Right ventricle myocardium superior (tissue), 1 donor: ENCODE measurements at regions not wholly inside any gene's neighbourhood (a gene's known extent, or its start where the extent isn't known, plus 50 kb on each side); places are given as distances from the start of the nearest gene placed in this dataset.
"Not testable (repeated sequence)": the region's sequence is repeated elsewhere in the genome, so short reads cannot be mapped to it uniquely, and the experiment has no call there.

Experiments
- ATAC-seq: fragments of 200-7000 bp; cut with Tn5 transposase; one replicate; pipeline ENCODE4 v1.9.1; 2020; ENCODE audit warnings: mild to moderate bottlenecking; ENCODE audit not compliant: poor library complexity
- DNase-seq: peaks from one replicate; pipeline ENCODE4 v3.0.0-alpha.2; 2020
- intact Hi-C: fragments of 100-400 bp; cut with DNase I; formaldehyde crosslinking; loops from one replicate; pipeline ENCODE4 v1.11.2; 2022
- donor health status: DM: no; HTN: yes; CAD: no; lungs with severe emphysema.

DNA sequence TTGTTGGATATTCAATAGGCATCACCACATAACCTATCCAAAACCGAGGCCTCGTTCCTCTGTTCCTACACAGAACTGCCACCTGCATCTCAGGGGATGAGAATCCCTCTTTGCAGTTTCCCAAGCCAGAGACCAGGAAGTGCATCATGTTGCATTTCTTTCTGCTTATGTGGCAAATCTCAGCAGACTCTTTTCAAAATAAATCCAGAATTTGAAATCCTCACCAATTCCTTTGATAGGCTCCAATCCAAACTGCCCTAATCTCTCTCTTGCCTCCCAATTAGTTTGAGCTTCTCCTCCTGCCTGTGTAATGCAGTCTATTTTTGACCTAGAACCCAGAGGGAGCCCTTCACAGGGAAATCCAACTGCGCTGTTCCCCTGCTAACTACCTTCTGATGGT is 215.5 kb downstream of the RNF144A start:
- intact Hi-C loops, result no loop called here
- ATAC-seq, result no peak
- DNase-seq, result no peak

DNA sequence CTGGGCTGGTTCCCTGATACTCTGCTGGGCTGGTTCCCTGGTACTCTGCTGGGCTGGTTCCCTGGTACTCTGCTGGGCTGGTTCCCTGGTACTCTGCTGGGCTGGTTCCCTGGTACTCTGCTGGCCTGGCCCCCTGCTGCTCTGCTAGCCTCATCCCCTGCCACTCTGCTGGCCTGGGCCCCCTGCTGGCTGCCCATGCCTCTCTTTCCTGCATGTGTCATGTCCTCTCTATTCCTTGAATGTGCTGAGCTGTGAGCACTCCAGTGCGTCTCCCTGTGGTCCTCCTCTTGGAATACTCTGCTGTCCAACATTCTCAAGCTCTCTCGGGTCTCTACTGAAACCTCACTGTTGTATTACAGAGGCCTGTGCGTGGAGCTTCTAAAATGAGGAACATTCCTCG is 216.3 kb downstream of the RNF144A start:
- ATAC-seq, result no peak
- intact Hi-C loops, result no loop called here
- no peak for DNase-seq

DNA sequence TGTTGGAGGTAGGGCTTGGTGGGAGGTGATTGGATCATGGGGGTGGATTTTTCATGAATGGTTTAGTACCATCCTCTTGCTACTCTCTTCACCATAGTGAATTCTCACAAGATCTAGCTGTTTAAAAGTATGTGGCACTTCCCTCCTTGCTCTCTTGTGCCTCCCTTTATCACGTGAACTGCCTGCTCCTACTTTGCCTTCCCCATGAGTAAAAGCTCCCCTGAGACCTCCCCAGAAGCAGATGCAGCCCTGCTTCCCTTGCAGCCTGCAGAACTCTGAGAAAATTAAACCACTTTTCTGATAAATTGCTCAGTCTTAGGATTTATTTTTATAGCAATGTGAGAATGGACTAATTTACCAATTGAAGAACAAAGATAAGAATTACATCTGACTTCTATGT is 223.1 kb downstream of the RNF144A start:
- DNase-seq (no peak), ATAC-seq (no peak)
- intact Hi-C loops, result no loop called here

DNA sequence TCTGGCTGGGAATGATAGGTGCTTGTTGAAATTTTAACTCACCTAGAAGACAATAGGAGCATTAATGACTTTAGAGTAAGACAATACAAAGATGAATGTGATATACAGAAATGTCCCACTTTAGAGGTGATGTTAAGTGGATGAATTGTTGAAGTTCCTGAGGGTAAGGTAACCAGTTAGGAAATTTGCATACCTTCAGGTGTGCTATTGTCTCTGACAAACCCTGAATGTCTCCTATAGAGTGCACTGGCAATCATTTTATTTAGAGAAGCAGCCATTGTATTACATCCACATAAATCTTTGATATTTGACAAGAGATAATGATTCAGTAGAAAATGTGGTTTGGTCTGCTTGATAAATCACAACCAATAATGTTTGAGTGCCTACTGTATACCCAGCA is 228.5 kb downstream of the RNF144A start:
- ATAC-seq (no peak), DNase-seq (no peak)
- intact Hi-C loops, result no loop called here

DNA sequence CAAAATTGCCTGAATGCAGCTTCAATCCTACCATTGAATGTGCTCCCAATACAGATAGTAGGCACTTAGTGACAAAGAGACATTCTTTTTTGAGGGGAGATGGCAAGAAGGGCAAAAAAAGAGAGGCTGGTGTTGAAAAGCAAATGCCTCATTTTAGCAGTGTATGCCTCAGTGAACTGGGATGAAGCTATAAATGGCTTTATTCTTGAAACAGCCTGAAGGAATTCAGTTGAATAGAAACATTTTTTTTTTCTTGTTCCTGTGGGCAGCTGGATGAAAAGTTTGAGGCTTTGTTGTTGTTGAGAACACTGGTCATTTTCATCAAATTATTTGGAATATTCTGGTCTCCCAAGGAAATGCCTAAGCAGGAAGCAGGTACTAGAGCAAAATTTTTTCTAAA is 228.9 kb downstream of the RNF144A start:
- intact Hi-C loops, result no loop called here
- DNase-seq, result no peak
- ATAC-seq, result no peak

DNA sequence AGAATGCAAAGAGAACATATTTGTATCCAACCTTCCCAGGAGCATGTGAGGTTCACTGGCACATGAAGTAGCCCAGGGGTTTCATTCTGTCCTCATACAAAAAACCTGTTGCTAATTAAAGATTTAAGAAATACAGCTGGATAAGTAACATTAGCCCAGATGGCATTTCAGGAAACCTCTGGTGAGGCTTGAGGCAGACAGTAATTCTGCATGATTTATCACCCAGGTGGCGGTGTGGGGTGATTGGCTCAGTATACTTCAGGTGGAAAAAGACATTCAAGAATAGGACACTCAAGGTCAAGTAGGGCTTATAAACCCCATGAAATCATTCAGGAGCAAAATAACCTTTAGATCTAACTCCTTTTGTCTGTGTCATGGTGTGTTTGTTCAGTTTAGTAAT is 237.4 kb downstream of the RNF144A start:
- DNase-seq (no peak), ATAC-seq (no peak)
- intact Hi-C loops, result no loop called here

DNA sequence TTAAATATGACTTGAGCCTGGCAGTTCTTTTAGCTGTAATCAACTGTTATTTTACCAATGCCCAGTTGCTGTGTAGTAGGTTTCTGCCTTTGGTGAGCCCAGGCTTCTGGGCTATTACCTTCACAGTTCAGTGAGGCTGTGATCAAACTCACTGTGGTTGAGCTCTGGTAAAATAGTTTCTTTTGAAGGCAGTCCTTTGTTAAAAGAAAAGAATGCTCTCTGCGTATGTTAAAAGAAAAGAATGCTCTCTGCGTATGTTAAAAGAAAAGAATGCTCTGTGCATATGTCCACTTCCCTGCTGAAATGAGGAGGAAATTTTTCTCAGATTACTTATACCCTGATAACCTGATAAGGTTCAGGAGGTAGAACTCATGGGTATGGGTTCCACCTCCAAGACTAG is 244.3 kb downstream of the RNF144A start:
- intact Hi-C loops, result no loop called here
- DNase-seq, result no peak

DNA sequence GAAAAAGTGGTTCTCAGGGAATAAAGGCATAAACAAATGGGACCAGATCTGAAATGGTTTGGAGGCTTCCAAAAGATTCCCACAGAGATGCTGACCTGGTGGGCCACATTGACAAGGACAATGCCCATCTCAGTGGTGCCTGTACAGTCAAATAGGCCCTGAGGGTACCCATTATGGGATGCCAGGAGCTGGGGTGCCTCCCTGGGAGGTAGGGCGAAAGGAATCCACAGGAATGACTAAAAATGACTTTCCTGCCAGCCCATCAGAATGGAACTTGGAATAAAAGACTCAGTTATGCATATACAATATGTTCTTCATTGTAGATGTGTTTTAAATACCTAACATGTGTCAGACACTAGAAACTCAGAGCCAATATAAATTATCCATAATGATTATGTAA is 248.5 kb downstream of the RNF144A start:
- no peak for ATAC-seq
- intact Hi-C loops, result no loop called here

More for the DNA sequence above, 244.3 kb downstream of the RNF144A start:
- no peak for ATAC-seq

DNA sequence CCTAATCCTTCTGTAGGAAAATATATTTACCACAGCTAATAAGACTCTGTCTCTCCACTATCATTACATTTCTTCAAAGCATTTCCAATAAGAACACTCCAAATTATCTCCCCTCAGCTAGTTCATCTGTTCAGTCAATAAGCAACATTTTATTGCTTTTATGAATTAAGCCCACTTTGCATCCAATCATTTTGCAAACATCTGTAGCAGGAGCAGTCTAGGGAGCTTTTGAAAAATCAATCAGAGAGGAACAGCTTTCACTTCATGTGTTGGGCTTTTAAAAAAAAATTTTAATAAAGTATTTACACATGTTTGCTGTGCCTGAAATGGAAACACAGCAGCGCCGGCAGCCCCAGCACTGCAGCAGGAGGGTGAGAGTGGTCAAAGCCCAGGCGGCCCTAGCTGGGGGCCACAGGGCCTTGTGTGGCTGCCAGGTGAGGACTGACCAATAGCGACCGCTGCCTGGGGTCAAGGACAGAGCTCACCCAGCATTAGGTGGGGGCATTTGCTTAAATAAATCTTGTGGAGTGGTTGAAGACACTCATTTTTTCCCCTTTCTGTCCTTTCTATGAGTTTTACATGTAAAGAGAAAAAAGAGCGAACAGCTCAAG is 250.7 kb downstream of the RNF144A start:
- no peak for DNase-seq
- intact Hi-C loops, result no loop called here
- ATAC-seq, result no peak

More for the DNA sequence above, 248.5 kb downstream of the RNF144A start:
- DNase-seq, result no peak

DNA sequence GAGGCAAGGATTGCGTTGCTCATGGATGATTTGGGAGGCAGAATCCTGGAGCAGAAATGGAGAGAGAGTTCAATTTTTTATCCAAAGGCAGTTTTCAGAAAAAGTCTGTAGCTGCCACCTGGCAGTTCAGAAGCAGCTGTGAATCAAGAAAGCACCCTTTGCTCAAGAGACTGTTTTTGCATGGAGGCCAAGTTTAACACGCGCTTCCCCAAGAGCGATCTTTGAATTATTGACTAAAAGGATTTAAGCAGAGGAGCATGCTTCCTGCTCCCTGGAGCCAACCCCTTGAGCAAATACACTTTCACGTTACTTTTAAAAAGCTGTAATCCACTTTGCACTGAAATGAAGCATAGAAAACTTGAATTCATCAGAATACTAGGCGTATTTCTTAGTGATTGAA is 252.4 kb downstream of the RNF144A start:
- no peak for DNase-seq
- no peak for ATAC-seq
- intact Hi-C loops, result no loop called here

DNA sequence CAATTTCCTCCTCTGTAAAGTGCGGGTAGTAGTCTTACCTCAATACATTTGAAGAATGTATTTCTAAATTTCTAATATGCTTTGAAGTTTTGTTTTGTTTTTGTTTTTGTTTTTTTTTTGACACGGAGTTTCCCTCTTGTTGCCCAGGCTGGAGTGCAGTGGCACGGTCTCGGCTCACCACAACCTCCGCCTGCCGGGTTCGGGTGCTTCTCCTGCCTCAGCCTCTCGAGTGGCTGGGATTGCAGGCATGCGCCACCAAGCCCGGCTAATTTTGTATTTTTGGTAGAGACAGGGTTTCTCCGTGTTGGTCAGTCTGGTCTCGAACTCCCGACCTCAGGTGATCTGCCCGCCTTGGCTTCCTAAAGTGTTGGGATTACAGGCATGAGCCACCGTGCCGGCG is 261.8 kb downstream of the RNF144A start:
- ATAC-seq, intact Hi-C loops, DNase-seq: not testable (repeated sequence)

DNA sequence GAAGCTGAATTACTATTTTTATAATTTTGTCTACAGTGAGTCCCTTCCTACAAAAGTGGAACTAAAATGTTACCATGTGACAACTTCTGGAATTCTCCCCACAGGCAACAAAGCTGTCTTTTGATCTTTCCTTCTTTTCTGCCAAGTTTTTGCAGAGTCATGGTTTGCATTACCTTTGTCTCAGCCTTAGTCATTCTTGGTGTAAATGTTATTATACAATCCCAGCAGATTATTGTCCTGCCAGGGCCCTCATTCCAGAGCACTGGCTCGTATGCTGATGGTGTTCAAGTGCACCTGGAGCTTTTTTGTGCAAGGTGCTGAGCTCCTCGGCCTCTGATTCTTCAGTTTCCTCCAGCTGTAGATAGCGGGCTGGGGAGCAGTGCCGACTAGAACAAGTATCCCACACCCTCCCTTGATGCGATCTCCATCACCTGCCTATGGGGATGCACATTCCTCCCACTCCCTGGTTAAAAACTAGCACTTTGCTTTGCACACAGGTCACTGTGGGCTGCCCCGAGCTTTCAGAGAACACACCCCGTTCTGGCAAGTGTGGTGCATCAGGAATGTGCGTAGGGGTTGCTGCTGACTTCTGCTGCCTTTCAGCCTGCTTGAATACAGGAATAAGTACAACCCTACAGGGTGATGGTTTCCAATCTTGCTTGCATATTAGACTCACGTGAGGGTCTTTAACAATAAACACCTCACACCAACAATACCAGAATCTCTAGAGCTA is 263.6 kb downstream of the RNF144A start:
- intact Hi-C loops, result no loop called here
- no peak for ATAC-seq
- no peak for DNase-seq

DNA sequence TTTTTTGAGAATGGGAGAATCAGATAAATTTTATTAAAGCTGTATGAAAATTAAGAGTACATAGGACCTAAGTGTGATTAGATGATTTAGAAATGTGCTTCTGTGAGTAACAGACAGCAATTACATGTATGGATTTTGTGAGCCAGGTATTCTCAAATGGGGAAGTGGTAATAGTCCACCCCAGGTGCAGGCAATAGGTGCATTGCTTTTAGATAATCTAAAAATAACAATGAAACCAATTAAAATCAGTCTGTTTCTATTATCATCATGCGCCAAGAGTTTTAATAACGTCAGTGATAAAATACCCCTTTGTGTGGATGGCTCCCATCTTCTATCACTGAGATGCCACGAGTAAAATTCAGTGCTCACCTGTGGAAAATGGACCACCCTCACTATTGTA is 265.3 kb downstream of the RNF144A start:
- ATAC-seq, result no peak
- intact Hi-C loops, result no loop called here
- DNase-seq, result no peak

DNA sequence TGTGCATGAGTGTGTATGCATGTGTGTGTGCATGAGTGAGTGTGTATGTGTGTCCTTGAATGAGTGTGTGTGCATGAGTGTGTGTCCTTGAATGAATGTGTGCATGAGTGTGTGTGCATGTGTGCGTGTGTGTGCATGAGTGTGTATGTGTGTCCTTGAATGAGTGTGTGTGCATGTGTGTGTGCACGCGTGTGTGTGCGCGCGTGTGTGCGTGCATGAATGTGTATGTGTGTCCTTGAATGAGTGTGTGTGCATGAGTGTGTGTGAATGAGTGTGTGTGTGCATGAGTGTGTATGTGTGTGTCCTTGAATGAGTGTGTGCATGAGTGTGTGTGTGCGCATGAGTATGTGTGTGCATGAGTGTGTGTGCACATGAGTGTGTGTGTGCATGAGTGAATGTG is 271.9 kb downstream of the RNF144A start:
- intact Hi-C loops, result no loop called here
- ATAC-seq (no peak), DNase-seq (no peak)

DNA sequence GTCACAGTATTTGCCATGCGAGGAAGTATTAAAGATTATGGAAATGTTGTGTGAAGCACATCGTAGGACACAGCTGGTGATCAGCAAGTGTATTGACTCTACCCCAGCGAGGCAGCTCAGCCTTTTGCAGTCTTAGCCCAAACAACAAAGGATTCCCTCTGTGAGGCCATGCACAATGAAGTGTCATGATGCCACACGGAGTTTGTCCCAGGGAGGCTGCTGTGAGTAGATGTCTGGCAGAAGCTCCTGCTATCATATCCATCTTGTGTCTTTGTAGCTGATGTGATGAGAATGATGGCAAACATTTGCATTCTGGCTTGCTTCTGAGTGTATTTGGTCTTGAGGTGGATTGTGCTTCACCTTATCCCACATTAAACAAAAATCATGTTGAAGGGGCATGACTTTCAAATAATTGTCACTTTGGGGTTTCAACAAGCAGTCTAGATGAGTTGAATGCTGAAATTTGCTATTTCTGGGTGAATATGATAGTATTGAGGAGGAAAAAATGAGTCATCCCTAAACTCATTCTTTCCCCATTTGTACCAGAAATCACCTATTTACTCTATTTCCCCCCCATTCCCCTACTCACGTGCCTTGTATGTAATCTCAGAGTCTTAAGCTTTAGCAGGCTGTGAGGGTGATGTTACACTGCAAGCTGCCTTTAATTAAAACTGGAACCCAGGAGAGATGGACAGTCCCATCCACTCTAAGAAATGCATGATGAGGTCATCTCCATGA is 273.5 kb downstream of the RNF144A start:
- ATAC-seq (no peak), DNase-seq (no peak)
- intact Hi-C loops, result no loop called here

DNA sequence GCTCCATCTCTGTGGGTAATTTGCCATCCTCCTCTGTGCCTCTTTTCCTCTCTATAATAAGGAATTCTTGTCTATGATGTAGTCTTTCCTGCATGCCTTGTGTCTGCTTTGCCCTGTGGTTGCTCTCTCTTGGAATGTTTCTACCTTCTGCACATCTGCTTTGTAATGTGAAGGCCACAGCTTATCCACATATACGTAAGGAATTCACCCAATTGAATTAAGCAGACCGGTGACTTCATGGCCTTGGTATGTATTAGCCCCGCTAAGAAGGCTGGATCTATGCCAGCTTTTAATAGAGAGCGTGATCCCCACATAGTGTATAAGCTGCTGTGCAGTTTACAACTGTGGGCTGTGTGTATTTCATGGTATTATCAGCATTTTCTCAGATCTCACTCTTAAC is 274.7 kb downstream of the RNF144A start:
- DNase-seq (no peak), ATAC-seq (no peak)
- intact Hi-C loops, result no loop called here

DNA sequence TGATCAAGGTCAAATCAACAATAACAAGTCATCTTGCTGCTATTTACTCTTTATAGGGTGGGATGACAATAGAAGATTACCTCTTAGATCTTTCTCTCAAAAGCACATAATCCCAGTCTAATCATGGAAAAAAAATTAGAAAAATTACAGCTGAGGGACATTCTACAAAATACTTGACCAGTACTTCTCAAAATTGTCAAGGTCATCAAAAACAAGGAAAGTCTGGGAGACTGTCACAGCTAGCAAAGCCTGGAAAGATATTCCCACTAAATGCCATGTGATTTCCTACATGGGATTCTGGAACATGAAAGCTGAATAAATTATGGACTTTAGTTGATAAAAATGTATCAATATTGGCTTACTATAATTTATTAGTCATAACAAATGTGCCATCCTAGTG is 276.2 kb downstream of the RNF144A start:
- intact Hi-C loops, result no loop called here
- ATAC-seq, result no peak
- DNase-seq, result no peak

DNA sequence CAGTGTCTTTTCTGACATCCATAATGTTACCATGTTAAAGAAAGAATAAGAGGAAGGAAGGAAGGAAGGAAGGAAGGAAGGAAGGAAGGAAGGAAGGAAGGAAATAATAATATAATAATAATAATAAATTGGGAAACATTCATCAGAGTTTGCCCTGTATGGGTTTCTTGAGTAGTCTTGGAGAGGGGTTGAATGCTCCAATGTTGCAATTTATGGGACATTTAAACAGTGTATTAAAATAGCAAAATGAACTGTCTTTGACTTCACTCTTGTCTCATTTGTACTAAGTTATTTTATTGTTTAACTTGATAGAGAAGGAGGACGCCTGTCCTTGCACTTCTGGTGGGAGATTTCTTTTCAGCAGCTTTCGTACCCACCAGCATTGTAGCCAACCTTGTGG is 277.7 kb downstream of the RNF144A start:
- intact Hi-C loops, result no loop called here
- ATAC-seq (no peak), DNase-seq (no peak)

DNA sequence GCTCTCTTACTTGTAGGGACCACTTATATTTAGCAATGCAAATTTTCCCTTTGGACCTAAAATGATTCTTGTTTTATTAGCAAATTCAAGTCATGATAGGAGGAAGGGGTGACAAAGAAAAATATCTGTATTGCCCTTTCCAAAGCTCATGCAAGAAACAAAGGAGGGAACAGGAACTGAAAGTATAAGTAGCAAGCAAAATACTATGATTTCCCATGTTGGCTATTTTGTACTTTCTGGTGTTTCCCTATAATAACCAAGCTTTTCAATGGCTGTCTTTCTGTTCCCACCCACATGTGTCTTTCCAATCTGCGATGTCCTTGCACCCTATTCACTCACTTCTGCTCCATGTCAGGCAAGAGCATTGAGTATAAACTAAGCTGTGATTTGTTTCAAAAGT is 279.7 kb downstream of the RNF144A start:
- ATAC-seq (no peak), DNase-seq (no peak)
- intact Hi-C loops, result no loop called here

DNA sequence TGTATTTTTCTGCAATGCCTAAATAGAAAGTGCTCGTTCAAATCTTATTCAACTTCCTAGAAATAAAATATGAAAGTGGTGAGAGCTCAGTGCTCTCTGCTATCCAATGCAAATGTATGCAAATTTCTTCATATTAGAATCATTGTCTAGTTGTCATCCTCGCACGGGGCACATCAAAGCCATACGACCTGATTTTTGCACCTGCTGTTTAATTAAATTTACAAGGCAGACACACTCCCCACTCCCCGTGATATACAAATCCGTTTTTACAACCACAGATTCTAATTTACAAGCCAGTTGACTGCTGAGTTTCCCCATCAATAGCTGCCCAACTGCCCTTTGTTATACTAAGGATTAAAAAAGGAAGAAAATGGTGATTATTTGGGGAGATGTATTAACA is 284.6 kb downstream of the RNF144A start:
- DNase-seq (no peak), ATAC-seq (no peak)
- intact Hi-C loops, result loop anchor here (10.0 kb wide), 1 partner anchor 1483 kb away; the partner anchor contains the start of gene ID2
